Neural progenitor cell (in vitro differentiated cells): ENCODE measurements at regions not wholly inside any gene's neighbourhood (a gene's known extent, or its start where the extent isn't known, plus 50 kb on each side); places are given as distances from the start of the nearest gene placed in this dataset.

ENCODE experiments used
- CTCF ChIP-seq: fragments of 200-600 bp; sonication (generic); IDR thresholded peaks from 2 replicates; pipeline ENCODE4 v1.5.1; 2017; ENCODE audit warnings: antibody characterized with exemption, mild to moderate bottlenecking
- EZH2phosphoT487 ChIP-seq: fragments of 200-600 bp; sonication (generic); IDR thresholded peaks from 2 replicates; pipeline ENCODE4 v1.6.1; 2017; ENCODE audit warnings: antibody characterized with exemption

DNA sequence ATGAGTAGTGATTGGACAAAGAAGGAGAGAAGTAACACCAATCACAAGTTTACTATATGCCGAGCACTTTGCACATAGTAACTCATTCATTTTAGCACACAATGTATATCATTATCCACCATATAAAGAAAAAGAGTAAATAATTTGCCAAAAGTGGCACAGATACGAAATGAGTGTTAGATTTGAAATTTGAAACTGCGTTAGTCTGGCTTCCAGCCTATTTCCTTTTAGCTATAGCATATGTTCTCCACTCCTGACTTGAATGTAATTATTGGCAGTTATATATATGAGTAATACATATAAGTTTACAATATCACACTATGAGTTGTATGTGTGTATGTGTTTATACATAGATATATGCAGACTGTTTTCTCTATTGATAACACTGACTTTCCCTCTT, 98.6 kb downstream of the NOL4 start:
- TF ChIP-seq EZH2phosphoT487 = no peak
- no peak for TF ChIP-seq CTCF
